ENCODE measurements at regions not wholly inside any gene's neighbourhood (a gene's known extent, or its start where the extent isn't known, plus 50 kb on each side); places are given as distances from the start of the nearest gene placed in this dataset.

- Histone ChIP-seq H2AFZ (ENCODE audit: low read length) (no peak overlapping the region), H3K27ac (ENCODE audit: low read depth, low read length, poor library complexity, severe bottlenecking) (no peak overlapping the region), H3K9me2 (ENCODE audit: insufficient read depth, low read length) (no peaks in the 10 kb centered on the region), H4K20me1 (ENCODE audit: insufficient read depth, low read length) (no peaks in the 10 kb centered on the region), H3K4me1 (ENCODE audit: insufficient read depth, low read length, poor library complexity, severe bottlenecking) (no peaks in the 10 kb centered on the region), H3K36me3 (ENCODE audit: insufficient read depth, low read length) (no peaks in the 10 kb centered on the region), H3K79me2 (ENCODE audit: insufficient read depth, low read depth, low read length) (no peaks in the 10 kb centered on the region), H3K9me3 (ENCODE audit: low read length) (no peaks in the 10 kb centered on the region), H3K4me2 (ENCODE audit: low read length) (no peak overlapping the region), H3K4me3 (ENCODE audit: low read depth, low read length, poor library complexity, severe bottlenecking) (no peak overlapping the region)
- DNase-seq (ENCODE audit: low spot score) = no peak
- intact Hi-C loops (cut with micrococcal nuclease; ENCODE audit: unreplicated experiment) = no loop called here
- BruUV-seq (replicated peaks) = no TSS peak
- POLR2A ChIA-PET = interaction anchor here (0.7 kb wide), 1 partner anchor 33 kb away, joined by 3 read pairs; no protein-coding TSS in a partner anchor
- CTCF ChIA-PET (ENCODE audit: unreplicated experiment) = no interaction called here
- TF ChIP-seq EZH2phosphoT487 (IDR thresholded peaks at IDR 0.05; ENCODE audit: borderline replicate concordance, low read depth, low read length) (no peak), CTCF (conservative IDR thresholded peaks at IDR 0.05; ENCODE audit: low read length) (no peak)
Observed at GRCh38 chr1:226813671-226814591, 56.5 kb upstream of the PSEN2 start.

DNA sequence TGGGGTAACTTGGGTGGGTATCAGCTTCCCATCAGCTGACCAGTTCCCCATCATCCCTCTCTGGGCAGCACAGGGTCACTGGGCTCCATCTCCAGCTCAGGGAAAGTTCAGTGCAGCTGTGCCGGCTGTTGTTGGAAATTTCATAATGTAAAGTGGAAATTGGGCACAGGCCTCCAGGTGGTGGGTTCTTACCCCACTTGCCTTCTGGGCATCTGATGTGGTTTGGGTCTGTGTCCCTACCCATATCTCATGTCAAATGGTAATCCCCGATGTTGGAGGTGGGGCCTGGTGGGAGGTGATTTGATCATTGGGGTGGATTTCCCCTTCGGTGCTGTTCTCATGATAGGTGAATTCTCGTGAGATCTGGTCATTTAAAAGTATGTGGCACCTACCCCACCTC, 59.7 kb upstream of the PSEN2 start:
- no peaks in the 10 kb centered on the region for H3K36me3 ChIP-seq (ENCODE audit: insufficient read depth, low read length)
- H3K4me3 ChIP-seq (ENCODE audit: low read depth, low read length, poor library complexity, severe bottlenecking) = no peak overlapping the region
- H4K20me1 ChIP-seq (ENCODE audit: insufficient read depth, low read length) = no peaks in the 10 kb centered on the region
- H3K9me2 ChIP-seq (ENCODE audit: insufficient read depth, low read length) = no peaks in the 10 kb centered on the region
- no peak overlapping the region for H2AFZ ChIP-seq (ENCODE audit: low read length)
- BruUV-seq (replicated peaks) = no TSS peak
- DNase-seq (ENCODE audit: low spot score) = no peak
- intact Hi-C loops (cut with micrococcal nuclease; ENCODE audit: unreplicated experiment) = no loop called here
- H3K4me1 ChIP-seq (ENCODE audit: insufficient read depth, low read length, poor library complexity, severe bottlenecking) = no peaks in the 10 kb centered on the region
- H3K79me2 ChIP-seq (ENCODE audit: insufficient read depth, low read depth, low read length) = no peaks in the 10 kb centered on the region
- no peaks in the 10 kb centered on the region for H3K9me3 ChIP-seq (ENCODE audit: low read length)
- ChIA-PET POLR2A (no interaction called here), CTCF (ENCODE audit: unreplicated experiment) (no interaction called here)
- no peak overlapping the region for H3K4me2 ChIP-seq (ENCODE audit: low read length)
- no peak overlapping the region for H3K27ac ChIP-seq (ENCODE audit: low read depth, low read length, poor library complexity, severe bottlenecking)
- TF ChIP-seq CTCF (conservative IDR thresholded peaks at IDR 0.05; ENCODE audit: low read length) = no peak

All from OCI-LY7 (cell line).